ENCODE measurements at regions not wholly inside any gene's neighbourhood (a gene's known extent, or its start where the extent isn't known, plus 50 kb on each side); places are given as distances from the start of the nearest gene placed in this dataset.

DNA sequence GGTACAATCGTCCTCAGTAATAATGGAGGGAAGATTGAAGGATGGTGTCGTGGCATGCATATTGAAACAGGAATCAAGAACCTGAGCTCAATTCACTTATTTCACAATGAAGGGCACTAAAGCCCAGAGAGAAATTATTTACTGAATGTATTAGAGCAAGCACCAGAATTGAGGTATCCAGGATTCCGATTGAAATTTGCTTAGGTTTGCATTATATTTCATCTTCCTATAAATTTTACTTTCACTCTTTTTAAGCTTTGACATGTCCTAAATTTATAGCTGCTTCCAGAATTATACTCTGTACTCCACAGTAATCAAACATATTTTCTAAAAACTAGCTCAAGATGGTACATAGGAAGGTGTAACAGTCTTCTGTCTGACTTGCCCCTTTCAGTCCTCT is 454.9 kb upstream of the HTR2A start:
- in situ Hi-C loops (cut with MboI; ENCODE audit: low pct_unique_long_range_greater_than_20kb in 2 of 9, low sequenced_read_pairs in 9 of 9, unreplicated experiment in 9 of 9) = no loop called here
- H3K27ac ChIP-seq = no peak overlapping the region
- ATAC-seq (replicated peaks in 6 of 8) = no peak
- WGBS, 10 experiments = 79 to 100% (median 93%) methylated on average over 1 to 3 of the region's 3 CpGs
- H3K4me1 ChIP-seq (replicated peaks in 1 of 2) = no peaks in the 10 kb centered on the region
- no peak overlapping the region for H3K4me3 ChIP-seq

GRCh38 chr13:47350334-47351124 is 453.7 kb upstream of the HTR2A start:
- Histone ChIP-seq H3K4me3 (no peak overlapping the region), H3K27ac (no peak overlapping the region), H3K4me1 (replicated peaks in 1 of 2) (no peaks in the 10 kb centered on the region)
- in situ Hi-C loops (cut with MboI; ENCODE audit: low pct_unique_long_range_greater_than_20kb in 2 of 9, low sequenced_read_pairs in 9 of 9, unreplicated experiment in 9 of 9) = no loop called here
- peak in 2 of 8 experiments; percentile 79 to 81 for ATAC-seq (replicated peaks in 6 of 8)
- 69 to 90% (median 80%) methylated on average over 1 to 2 of the region's 2 CpGs; no CpG with 5 or more reads in 3 of the 10 experiments for WGBS, 10 experiments

DNA sequence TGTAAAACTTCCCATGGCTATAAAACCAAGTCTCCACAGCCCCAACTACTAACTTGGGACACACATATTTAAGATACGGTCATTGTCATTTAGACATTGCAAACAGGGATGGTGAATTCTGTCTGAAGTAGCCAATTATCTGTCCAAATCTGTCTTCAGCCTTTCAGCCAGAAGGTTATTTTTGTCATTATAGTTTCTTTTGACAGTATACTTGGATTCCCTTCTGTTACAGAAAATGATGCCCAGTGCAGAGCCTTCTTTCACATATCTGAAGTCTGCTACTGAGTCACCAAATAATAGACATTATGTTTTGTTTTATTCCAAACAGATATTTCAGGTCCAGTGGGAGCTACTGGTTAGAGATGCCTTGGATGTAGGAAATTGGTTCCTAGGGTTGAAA is 452.4 kb upstream of the HTR2A start:
- Histone ChIP-seq H3K4me3 (no peak overlapping the region), H3K27ac (no peak overlapping the region), H3K4me1 (replicated peaks in 1 of 2) (no peaks in the 10 kb centered on the region)
- WGBS, 10 experiments = 60 to 100% (median 100%) methylated on average over 1 of the region's 1 CpG; no CpG with 5 or more reads in 1 of the 10 experiments
- in situ Hi-C loops (cut with MboI; ENCODE audit: low pct_unique_long_range_greater_than_20kb in 2 of 9, low sequenced_read_pairs in 9 of 9, unreplicated experiment in 9 of 9) = no loop called here
- no peak for ATAC-seq (replicated peaks in 6 of 8)

DNA sequence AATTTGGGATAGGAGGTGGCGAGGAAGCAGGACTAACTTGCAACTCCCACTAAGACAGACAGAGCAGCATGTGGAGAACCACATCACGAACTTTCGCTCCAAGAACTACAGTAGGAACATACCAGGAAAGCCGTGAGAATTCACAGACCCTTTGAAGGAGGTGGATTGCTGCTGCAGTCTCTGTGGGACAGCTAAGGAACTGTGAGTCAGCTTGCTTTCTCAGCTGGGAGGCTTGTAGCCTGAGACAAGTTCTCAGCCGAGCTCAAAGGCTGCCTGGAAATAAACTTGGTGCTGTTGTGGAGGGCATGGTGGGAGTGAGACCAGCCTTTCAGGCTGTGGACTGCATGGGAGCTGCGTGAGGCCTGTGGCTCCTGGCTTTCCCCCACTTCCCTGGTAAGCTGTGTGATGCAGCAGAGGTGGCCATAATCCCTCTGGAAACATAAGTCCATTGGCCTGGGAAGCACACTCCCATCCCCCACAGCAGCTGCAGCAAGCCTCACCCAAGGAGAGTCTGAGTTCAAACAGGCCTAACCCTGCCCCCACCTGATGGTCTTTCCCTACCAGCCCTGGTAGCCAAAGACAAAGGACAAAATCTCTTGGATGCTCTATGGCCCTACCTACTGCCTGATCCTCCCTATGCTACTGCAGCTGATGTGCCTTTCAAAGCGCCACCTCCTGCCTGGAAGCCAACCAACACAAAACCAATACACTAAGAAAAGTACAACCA is 441.1 kb upstream of the HTR2A start:
- WGBS, 10 experiments = 62 to 100% (median 80%) methylated on average over 1 to 4 of the region's 7 CpGs; no CpG with 5 or more reads in 2 of the 10 experiments
- in situ Hi-C loops (cut with MboI; ENCODE audit: low pct_unique_long_range_greater_than_20kb in 2 of 9, low sequenced_read_pairs in 9 of 9, unreplicated experiment in 9 of 9) = no loop called here
- no peak overlapping the region for H3K4me3 ChIP-seq
- peak in 1 of 8 experiments; percentile 33 for ATAC-seq (replicated peaks in 6 of 8)
- no peaks in the 10 kb centered on the region for H3K4me1 ChIP-seq (replicated peaks in 1 of 2)
- no peak overlapping the region for H3K27ac ChIP-seq

- H3K4me3 ChIP-seq = no peak overlapping the region
- no peak overlapping the region for H3K27ac ChIP-seq
- H3K4me1 ChIP-seq (replicated peaks in 1 of 2) = no peaks in the 10 kb centered on the region
- in situ Hi-C loops (cut with MboI; ENCODE audit: low pct_unique_long_range_greater_than_20kb in 2 of 9, low sequenced_read_pairs in 9 of 9, unreplicated experiment in 9 of 9) = no loop called here
- WGBS, 10 experiments = 0 to 100% (median 27%) methylated on average over 1 to 3 of the region's 3 CpGs; no CpG with 5 or more reads in 4 of the 10 experiments
- peak in 1 of 8 experiments; percentile 46 for ATAC-seq (replicated peaks in 6 of 8)
These were observed 437.3 kb upstream of the HTR2A start for GRCh38 chr13:47334173-47334572.

- no peak overlapping the region for H3K27ac ChIP-seq
- no peaks in the 10 kb centered on the region for H3K4me1 ChIP-seq (replicated peaks in 1 of 2)
- in situ Hi-C loops (cut with MboI; ENCODE audit: low pct_unique_long_range_greater_than_20kb in 2 of 9, low sequenced_read_pairs in 9 of 9, unreplicated experiment in 9 of 9) = no loop called here
- WGBS, 10 experiments = 27 to 100% (median 86%) methylated on average over 2 to 4 of the region's 4 CpGs
- ATAC-seq (replicated peaks in 6 of 8) = peak in 1 of 8 experiments; percentile 86
- no peak overlapping the region for H3K4me3 ChIP-seq
These were observed 435.3 kb upstream of the HTR2A start for GRCh38 chr13:47332149-47332548.

- ATAC-seq (replicated peaks in 6 of 8) = no peak
- 33 to 100% (median 80%) methylated on average over 1 to 6 of the region's 6 CpGs; no CpG with 5 or more reads in 3 of the 10 experiments for WGBS, 10 experiments
These were observed 433.2 kb upstream of the HTR2A start for GRCh38 chr13:47330031-47330430.

DNA sequence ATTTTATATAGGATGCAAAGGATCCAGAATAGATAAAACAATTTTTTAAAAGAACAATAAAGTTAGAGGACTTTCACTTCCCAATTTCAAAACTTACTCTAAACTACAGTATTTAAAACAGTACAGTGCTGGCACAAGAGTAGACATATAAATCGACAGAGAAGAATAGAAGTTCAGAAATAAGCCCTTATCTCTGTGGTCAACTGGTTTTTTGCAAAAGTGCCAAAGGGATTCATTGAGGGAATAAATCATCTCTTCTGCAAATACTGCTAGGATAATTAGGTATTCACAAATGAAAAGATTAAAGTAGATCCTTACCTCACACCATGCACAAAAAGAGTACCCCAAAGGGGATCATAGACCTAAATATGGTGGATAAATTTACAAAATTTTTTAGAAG is 431.0 kb upstream of the HTR2A start:
- in situ Hi-C loops (cut with MboI; ENCODE audit: low pct_unique_long_range_greater_than_20kb in 2 of 9, low sequenced_read_pairs in 9 of 9, unreplicated experiment in 9 of 9) = no loop called here
- H3K27ac ChIP-seq = no peak overlapping the region
- WGBS, 10 experiments = 30 to 100% (median 85%) methylated on average over 1 of the region's 1 CpG; no CpG with 5 or more reads in 1 of the 10 experiments
- ATAC-seq (replicated peaks in 6 of 8) = no peak
- H3K4me3 ChIP-seq = no peak overlapping the region
- H3K4me1 ChIP-seq (replicated peaks in 1 of 2) = no peaks in the 10 kb centered on the region

More at GRCh38 chr13:47330031-47330430, 433.2 kb upstream of the HTR2A start:
- Histone ChIP-seq H3K4me1 (replicated peaks in 1 of 2) (no peaks in the 10 kb centered on the region), H3K27ac (no peak overlapping the region), H3K4me3 (no peak overlapping the region)
- in situ Hi-C loops (cut with MboI; ENCODE audit: low pct_unique_long_range_greater_than_20kb in 2 of 9, low sequenced_read_pairs in 9 of 9, unreplicated experiment in 9 of 9) = no loop called here

DNA sequence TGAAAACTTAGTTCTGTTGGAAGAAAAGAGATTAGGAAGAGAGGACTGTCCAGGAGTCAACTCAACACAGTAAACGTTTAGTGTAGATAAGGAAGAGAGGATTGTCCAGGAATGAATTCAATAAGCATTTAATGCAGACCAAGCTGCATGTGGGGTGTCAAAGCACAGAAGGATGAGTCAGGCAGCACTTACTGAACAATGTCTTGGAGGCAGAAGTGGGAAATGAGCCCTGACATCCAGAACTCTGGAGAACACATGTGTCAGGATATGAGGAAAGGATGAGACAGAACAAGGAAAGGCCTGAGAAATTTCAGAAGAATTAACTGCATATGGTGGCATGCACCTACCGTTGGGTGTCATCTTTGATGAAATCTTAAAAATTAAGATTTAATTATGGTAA is 429.2 kb upstream of the HTR2A start:
- in situ Hi-C loops (cut with MboI; ENCODE audit: low pct_unique_long_range_greater_than_20kb in 2 of 9, low sequenced_read_pairs in 9 of 9, unreplicated experiment in 9 of 9) = no loop called here
- H3K4me1 ChIP-seq (replicated peaks in 1 of 2) = no peaks in the 10 kb centered on the region
- no peak overlapping the region for H3K27ac ChIP-seq
- 0 to 76% (median 22%) methylated on average over 1 to 2 of the region's 2 CpGs; no CpG with 5 or more reads in 2 of the 10 experiments for WGBS, 10 experiments
- no peak overlapping the region for H3K4me3 ChIP-seq
- ATAC-seq (replicated peaks in 6 of 8) = peak in 2 of 8 experiments; percentile 31 to 76

- Histone ChIP-seq H3K27ac (no peak overlapping the region), H3K4me1 (replicated peaks in 1 of 2) (no peaks in the 10 kb centered on the region), H3K4me3 (no peak overlapping the region)
- WGBS, 10 experiments = 21 to 100% (median 62%) methylated on average over 1 to 3 of the region's 3 CpGs; no CpG with 5 or more reads in 3 of the 10 experiments
- in situ Hi-C loops (cut with MboI; ENCODE audit: low pct_unique_long_range_greater_than_20kb in 2 of 9, low sequenced_read_pairs in 9 of 9, unreplicated experiment in 9 of 9) = no loop called here
- peak in 1 of 8 experiments; percentile 55 for ATAC-seq (replicated peaks in 6 of 8)
These were observed 420.5 kb upstream of the HTR2A start for GRCh38 chr13:47317356-47317755.

- WGBS, 10 experiments = 0 to 67% (median 20%) methylated on average over 1 of the region's 1 CpG; no CpG with 5 or more reads in 7 of the 10 experiments
- peak in 3 of 8 experiments; percentile 45 to 98 (median 97) for ATAC-seq (replicated peaks in 6 of 8)
- no peaks in the 10 kb centered on the region for H3K4me1 ChIP-seq (replicated peaks in 1 of 2)
- H3K27ac ChIP-seq = no peak overlapping the region
- H3K4me3 ChIP-seq = no peak overlapping the region
- in situ Hi-C loops (cut with MboI; ENCODE audit: low pct_unique_long_range_greater_than_20kb in 2 of 9, low sequenced_read_pairs in 9 of 9, unreplicated experiment in 9 of 9) = no loop called here
These were observed 413.5 kb upstream of the HTR2A start for GRCh38 chr13:47310401-47310800.

DNA sequence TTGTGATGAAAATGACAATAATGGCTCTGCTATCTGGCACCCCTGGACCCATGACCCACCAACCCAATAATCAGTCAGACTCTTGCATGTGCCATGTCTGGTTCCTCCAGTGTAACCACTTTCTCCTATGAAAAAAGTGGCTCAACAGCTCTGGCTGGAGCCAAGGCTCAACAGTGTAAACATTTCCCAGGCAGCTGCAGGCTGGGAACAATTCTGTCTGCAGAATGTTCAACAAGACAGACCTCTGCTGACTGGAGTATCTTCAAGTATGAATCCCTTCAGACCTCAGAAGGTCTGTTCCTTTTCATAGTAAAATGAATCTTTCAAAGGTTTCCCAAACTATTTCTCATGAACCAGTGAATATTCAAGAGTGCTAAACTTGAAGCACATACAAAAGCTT is 410.1 kb upstream of the HTR2A start:
- ATAC-seq (replicated peaks in 6 of 8) = peak in 1 of 8 experiments; percentile 24
- no peak overlapping the region for H3K27ac ChIP-seq
- no peak overlapping the region for H3K4me3 ChIP-seq
- in situ Hi-C loops (cut with MboI; ENCODE audit: low pct_unique_long_range_greater_than_20kb in 2 of 9, low sequenced_read_pairs in 9 of 9, unreplicated experiment in 9 of 9) = no loop called here
- H3K4me1 ChIP-seq (replicated peaks in 1 of 2) = no peaks in the 10 kb centered on the region

DNA sequence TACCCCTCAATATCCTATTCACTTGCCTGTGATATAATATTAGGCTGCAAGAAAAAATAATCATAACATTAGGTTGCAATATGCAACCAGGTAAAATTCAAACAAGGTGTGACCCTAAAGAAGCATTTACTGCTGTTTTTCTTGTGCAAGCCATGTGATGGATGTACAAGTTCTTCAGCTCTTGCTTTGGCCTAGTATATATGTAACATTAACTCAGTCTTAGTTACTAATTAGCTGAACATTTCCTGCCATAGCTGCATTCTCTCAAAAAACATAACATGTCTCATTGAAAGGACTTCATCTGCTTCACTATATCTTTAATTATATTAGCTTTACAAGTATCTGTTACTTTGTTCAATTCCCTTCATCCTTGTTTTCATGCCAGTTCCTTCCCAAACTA is 406.8 kb upstream of the HTR2A start:
- ATAC-seq (replicated peaks in 6 of 8) = no peak
- no peak overlapping the region for H3K27ac ChIP-seq
- no peaks in the 10 kb centered on the region for H3K4me1 ChIP-seq (replicated peaks in 1 of 2)
- no peak overlapping the region for H3K4me3 ChIP-seq
- in situ Hi-C loops (cut with MboI; ENCODE audit: low pct_unique_long_range_greater_than_20kb in 2 of 9, low sequenced_read_pairs in 9 of 9, unreplicated experiment in 9 of 9) = no loop called here

Measured in motor neuron (in vitro differentiated cells).